ENCODE measurements at regions not wholly inside any gene's neighbourhood (a gene's known extent, or its start where the extent isn't known, plus 50 kb on each side); places are given as distances from the start of the nearest gene placed in this dataset.

DNA sequence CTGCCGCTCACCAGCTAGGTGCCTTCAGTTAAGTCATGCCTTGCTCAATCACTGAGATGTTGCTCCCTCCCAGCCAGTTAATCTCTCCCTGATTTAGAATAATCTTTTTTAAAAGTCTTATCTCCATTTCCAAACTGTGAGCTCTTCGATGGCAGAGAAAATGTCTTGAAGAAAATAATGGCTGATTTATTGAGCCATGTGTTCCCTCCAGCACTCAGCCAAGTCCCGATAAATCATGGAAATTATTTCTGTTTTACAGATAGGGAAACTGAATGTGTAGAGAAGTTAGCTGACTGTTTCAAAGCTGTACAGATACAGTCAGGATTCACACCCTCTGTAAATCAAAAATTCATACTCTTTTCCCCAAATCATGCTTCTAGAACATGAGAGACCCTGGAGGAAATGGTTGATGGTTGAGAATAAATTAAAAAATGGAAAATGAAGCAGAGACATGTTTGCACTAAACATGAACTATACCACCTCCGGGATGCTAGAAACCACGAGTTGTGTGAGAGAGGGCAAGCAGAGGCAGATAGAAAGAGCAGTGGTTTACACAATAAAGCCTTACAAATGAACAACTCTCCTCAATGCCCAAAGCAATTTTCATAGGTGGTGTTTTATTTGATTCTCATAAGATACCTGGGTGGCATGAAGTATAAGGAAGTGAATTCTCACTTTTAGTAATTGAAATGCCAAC, 376.4 kb downstream of the PLPP3 start:
- TF ChIP-seq ZNF274 (IDR thresholded peaks at IDR 0.05; ENCODE audit: low read depth, low read length) (no peak), SUZ12 (IDR thresholded peaks at IDR 0.05; ENCODE audit: extremely low read depth, insufficient read depth, insufficient read length) (no peak), YY1 (IDR thresholded peaks at IDR 0.05; ENCODE audit: insufficient read depth, insufficient read length) (no peak)

Measured in NT2/D1 (cell line).